ENCODE measurements at regions not wholly inside any gene's neighbourhood (a gene's known extent, or its start where the extent isn't known, plus 50 kb on each side); places are given as distances from the start of the nearest gene placed in this dataset.

DNA sequence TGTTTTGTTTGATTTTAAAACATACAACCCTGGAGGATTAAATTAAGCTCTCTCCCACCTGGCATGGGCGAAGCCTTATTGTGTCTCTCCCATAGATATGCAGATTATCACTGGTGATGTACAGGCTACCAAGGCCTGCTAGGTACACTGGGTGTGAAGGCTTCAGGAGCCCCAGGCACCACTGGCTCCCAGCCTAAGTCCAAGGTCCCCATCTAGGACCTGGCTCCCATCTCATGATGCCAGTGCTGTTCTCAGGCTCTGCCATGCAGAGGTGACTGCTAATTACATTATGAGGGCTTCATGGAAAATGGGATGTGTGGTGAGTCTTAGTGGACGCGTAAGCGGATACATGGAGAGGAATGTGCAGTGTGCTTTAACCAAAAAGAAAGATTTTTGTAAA, 201.2 kb upstream of the KLHL29 start:
- POLR2A ChIA-PET: no interaction called here
- Mint-ChIP-seq H3K9me3 (peaks cover 42% of the 10 kb centered on the region), H3K36me3 (peaks cover 12% of the 10 kb centered on the region; the same call in 1 of the 2 replicates), H3K4me3 (no peak overlapping the region), H3K27me3 (ENCODE audit: low read depth) (no peaks in the 10 kb centered on the region), H3K27ac (no peak overlapping the region), H3K4me1 (no peaks in the 10 kb centered on the region)
- ATAC-seq (no peak), DNase-seq (ENCODE audit: low spot score) (no peak)
- CTCF ChIA-PET: no interaction called here
- TF ChIP-seq, protein P1, sequence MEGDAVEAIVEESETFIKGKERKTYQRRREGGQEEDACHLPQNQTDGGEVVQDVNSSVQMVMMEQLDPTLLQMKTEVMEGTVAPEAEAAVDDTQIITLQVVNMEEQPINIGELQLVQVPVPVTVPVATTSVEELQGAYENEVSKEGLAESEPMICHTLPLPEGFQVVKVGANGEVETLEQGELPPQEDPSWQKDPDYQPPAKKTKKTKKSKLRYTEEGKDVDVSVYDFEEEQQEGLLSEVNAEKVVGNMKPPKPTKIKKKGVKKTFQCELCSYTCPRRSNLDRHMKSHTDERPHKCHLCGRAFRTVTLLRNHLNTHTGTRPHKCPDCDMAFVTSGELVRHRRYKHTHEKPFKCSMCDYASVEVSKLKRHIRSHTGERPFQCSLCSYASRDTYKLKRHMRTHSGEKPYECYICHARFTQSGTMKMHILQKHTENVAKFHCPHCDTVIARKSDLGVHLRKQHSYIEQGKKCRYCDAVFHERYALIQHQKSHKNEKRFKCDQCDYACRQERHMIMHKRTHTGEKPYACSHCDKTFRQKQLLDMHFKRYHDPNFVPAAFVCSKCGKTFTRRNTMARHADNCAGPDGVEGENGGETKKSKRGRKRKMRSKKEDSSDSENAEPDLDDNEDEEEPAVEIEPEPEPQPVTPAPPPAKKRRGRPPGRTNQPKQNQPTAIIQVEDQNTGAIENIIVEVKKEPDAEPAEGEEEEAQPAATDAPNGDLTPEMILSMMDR (IDR thresholded peaks at IDR 0.05): no peak
- TF ChIP-seq ELF4 (CRISPR knock-in tag; IDR thresholded peaks at IDR 0.05; ENCODE audit: low read depth) (no peak), ZNF416 (CRISPR knock-in tag; IDR thresholded peaks at IDR 0.05) (no peak), FOXP1 (CRISPR knock-in tag; IDR thresholded peaks at IDR 0.05; ENCODE audit: borderline replicate concordance) (no peak), IRF1 (CRISPR knock-in tag; IDR thresholded peaks at IDR 0.05) (no peak), TP53 (CRISPR knock-in tag; IDR thresholded peaks at IDR 0.05) (no peak), CREM (CRISPR knock-in tag; IDR thresholded peaks at IDR 0.05) (no peak), CBFB (CRISPR knock-in tag; IDR thresholded peaks at IDR 0.05; ENCODE audit: low read depth) (no peak), HMGA2 (CRISPR knock-in tag; IDR thresholded peaks at IDR 0.05) (no peak), MXD4 (CRISPR knock-in tag; IDR thresholded peaks at IDR 0.05; ENCODE audit: borderline replicate concordance) (no peak), NR3C1 (CRISPR knock-in tag; conservative IDR thresholded peaks at IDR 0.05; ENCODE audit: low read depth) (no peak), NFYB (CRISPR knock-in tag; conservative IDR thresholded peaks at IDR 0.05; ENCODE audit: low read depth) (no peak), ATF1 (CRISPR knock-in tag; IDR thresholded peaks at IDR 0.05) (no peak), TCF7 (CRISPR knock-in tag; IDR thresholded peaks at IDR 0.05; ENCODE audit: low read depth) (no peak)
- TF ChIP-seq, protein P2, sequence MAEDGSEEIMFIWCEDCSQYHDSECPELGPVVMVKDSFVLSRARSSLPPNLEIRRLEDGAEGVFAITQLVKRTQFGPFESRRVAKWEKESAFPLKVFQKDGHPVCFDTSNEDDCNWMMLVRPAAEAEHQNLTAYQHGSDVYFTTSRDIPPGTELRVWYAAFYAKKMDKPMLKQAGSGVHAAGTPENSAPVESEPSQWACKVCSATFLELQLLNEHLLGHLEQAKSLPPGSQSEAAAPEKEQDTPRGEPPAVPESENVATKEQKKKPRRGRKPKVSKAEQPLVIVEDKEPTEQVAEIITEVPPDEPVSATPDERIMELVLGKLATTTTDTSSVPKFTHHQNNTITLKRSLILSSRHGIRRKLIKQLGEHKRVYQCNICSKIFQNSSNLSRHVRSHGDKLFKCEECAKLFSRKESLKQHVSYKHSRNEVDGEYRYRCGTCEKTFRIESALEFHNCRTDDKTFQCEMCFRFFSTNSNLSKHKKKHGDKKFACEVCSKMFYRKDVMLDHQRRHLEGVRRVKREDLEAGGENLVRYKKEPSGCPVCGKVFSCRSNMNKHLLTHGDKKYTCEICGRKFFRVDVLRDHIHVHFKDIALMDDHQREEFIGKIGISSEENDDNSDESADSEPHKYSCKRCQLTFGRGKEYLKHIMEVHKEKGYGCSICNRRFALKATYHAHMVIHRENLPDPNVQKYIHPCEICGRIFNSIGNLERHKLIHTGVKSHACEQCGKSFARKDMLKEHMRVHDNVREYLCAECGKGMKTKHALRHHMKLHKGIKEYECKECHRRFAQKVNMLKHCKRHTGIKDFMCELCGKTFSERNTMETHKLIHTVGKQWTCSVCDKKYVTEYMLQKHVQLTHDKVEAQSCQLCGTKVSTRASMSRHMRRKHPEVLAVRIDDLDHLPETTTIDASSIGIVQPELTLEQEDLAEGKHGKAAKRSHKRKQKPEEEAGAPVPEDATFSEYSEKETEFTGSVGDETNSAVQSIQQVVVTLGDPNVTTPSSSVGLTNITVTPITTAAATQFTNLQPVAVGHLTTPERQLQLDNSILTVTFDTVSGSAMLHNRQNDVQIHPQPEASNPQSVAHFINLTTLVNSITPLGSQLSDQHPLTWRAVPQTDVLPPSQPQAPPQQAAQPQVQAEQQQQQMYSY (CRISPR knock-in tag; IDR thresholded peaks at IDR 0.05): no peak
- TF ChIP-seq, protein P3, sequence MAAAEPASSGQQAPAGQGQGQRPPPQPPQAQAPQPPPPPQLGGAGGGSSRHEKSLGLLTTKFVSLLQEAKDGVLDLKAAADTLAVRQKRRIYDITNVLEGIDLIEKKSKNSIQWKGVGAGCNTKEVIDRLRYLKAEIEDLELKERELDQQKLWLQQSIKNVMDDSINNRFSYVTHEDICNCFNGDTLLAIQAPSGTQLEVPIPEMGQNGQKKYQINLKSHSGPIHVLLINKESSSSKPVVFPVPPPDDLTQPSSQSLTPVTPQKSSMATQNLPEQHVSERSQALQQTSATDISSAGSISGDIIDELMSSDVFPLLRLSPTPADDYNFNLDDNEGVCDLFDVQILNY (CRISPR knock-in tag; IDR thresholded peaks at IDR 0.05): no peak
- TF ChIP-seq, protein P4, sequence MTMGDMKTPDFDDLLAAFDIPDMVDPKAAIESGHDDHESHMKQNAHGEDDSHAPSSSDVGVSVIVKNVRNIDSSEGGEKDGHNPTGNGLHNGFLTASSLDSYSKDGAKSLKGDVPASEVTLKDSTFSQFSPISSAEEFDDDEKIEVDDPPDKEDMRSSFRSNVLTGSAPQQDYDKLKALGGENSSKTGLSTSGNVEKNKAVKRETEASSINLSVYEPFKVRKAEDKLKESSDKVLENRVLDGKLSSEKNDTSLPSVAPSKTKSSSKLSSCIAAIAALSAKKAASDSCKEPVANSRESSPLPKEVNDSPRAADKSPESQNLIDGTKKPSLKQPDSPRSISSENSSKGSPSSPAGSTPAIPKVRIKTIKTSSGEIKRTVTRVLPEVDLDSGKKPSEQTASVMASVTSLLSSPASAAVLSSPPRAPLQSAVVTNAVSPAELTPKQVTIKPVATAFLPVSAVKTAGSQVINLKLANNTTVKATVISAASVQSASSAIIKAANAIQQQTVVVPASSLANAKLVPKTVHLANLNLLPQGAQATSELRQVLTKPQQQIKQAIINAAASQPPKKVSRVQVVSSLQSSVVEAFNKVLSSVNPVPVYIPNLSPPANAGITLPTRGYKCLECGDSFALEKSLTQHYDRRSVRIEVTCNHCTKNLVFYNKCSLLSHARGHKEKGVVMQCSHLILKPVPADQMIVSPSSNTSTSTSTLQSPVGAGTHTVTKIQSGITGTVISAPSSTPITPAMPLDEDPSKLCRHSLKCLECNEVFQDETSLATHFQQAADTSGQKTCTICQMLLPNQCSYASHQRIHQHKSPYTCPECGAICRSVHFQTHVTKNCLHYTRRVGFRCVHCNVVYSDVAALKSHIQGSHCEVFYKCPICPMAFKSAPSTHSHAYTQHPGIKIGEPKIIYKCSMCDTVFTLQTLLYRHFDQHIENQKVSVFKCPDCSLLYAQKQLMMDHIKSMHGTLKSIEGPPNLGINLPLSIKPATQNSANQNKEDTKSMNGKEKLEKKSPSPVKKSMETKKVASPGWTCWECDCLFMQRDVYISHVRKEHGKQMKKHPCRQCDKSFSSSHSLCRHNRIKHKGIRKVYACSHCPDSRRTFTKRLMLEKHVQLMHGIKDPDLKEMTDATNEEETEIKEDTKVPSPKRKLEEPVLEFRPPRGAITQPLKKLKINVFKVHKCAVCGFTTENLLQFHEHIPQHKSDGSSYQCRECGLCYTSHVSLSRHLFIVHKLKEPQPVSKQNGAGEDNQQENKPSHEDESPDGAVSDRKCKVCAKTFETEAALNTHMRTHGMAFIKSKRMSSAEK (CRISPR knock-in tag; IDR thresholded peaks at IDR 0.05; ENCODE audit: borderline replicate concordance): no peak

Data from WTC11 (cell line).